ENCODE measurements at regions not wholly inside any gene's neighbourhood (a gene's known extent, or its start where the extent isn't known, plus 50 kb on each side); places are given as distances from the start of the nearest gene placed in this dataset.

GRCh38 chr12:126726481-126727217, 1540.3 kb upstream of the TMEM132C start:
- TF ChIP-seq CTCF (IDR thresholded peaks at IDR 0.05), result no peak
- TF ChIP-seq ZFX (IDR thresholded peaks at IDR 0.05; ENCODE audit: borderline replicate concordance), result no peak
